CD4-positive, alpha-beta T cell treated with Interleukin-17A for 1 hour (primary cell): ENCODE measurements at regions not wholly inside any gene's neighbourhood (a gene's known extent, or its start where the extent isn't known, plus 50 kb on each side); places are given as distances from the start of the nearest gene placed in this dataset.

Experiments used
- DNase-seq: peaks from one replicate; pipeline ENCODE4 v3.0.0-alpha.2; 2020

- no peak for DNase-seq
These were observed 118.8 kb upstream of the TENM3 start for GRCh38 chr4:182124359-182124758.

- no peak for DNase-seq
These were observed 117.1 kb upstream of the TENM3 start for GRCh38 chr4:182126096-182126495.

- DNase-seq = no peak
These were observed 116.6 kb upstream of the TENM3 start for GRCh38 chr4:182126603-182127002.

- DNase-seq = no peak
These were observed 110.2 kb upstream of the TENM3 start for GRCh38 chr4:182133033-182133432.

GRCh38 chr4:182134261-182134660, 108.9 kb upstream of the TENM3 start:
- DNase-seq = no peak

GRCh38 chr4:182136201-182136600, 107.0 kb upstream of the TENM3 start:
- no peak for DNase-seq

- no peak for DNase-seq
These were observed 105.9 kb upstream of the TENM3 start for GRCh38 chr4:182137343-182137742.

- no peak for DNase-seq
These were observed 103.7 kb upstream of the TENM3 start for GRCh38 chr4:182139491-182139890.

- no peak for DNase-seq
These were observed 102.7 kb upstream of the TENM3 start for GRCh38 chr4:182140547-182140946.

GRCh38 chr4:182141061-182141460, 102.1 kb upstream of the TENM3 start:
- no peak for DNase-seq

GRCh38 chr4:182142176-182143085, 100.8 kb upstream of the TENM3 start:
- DNase-seq = no peak

- no peak for DNase-seq
These were observed 99.9 kb upstream of the TENM3 start for GRCh38 chr4:182143086-182143821.

GRCh38 chr4:182143822-182144625, 99.2 kb upstream of the TENM3 start:
- no peak for DNase-seq

GRCh38 chr4:182144626-182145333, 98.4 kb upstream of the TENM3 start:
- DNase-seq = no peak

GRCh38 chr4:182145334-182145905, 97.8 kb upstream of the TENM3 start:
- DNase-seq = no peak

- DNase-seq = no peak
These were observed 95.8 kb upstream of the TENM3 start for GRCh38 chr4:182147391-182147790.

- DNase-seq = no peak
These were observed 92.6 kb upstream of the TENM3 start for GRCh38 chr4:182150645-182151044.

GRCh38 chr4:182155806-182156205, 87.4 kb upstream of the TENM3 start:
- DNase-seq = no peak

- no peak for DNase-seq
These were observed 80.0 kb upstream of the TENM3 start for GRCh38 chr4:182163180-182163579.

- no peak for DNase-seq
These were observed 73.6 kb upstream of the TENM3 start for GRCh38 chr4:182169572-182169971.

- DNase-seq = no peak
These were observed 73.2 kb upstream of the TENM3 start for GRCh38 chr4:182169987-182170386.

- DNase-seq = no peak
These were observed 72.7 kb upstream of the TENM3 start for GRCh38 chr4:182170417-182170935.
